ENCODE measurements at regions not wholly inside any gene's neighbourhood (a gene's known extent, or its start where the extent isn't known, plus 50 kb on each side); places are given as distances from the start of the nearest gene placed in this dataset.

DNA sequence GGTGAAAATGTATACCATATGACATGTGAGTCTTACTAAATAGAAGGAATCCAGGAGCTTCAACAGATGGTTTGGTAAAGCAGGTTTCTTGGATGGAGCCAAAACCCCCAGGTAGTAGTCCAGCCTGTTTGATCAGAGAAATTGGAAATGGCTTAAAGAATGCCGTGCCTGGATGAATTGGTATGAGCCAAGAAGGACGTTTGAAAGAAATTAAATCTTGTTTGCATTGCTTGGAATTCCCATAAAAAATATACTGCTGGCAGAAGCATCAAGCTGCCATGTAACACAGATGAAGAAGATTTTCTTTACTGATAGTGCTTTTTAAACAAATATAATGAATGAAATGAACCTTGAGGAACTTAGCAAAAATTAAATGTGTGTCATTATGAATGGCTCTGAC, 176.3 kb downstream of the NPR3 start (continued):
- no peak for TF ChIP-seq ZNF114 (CRISPR knock-in tag; IDR thresholded peaks at IDR 0.05)
- TF ChIP-seq, protein P1, sequence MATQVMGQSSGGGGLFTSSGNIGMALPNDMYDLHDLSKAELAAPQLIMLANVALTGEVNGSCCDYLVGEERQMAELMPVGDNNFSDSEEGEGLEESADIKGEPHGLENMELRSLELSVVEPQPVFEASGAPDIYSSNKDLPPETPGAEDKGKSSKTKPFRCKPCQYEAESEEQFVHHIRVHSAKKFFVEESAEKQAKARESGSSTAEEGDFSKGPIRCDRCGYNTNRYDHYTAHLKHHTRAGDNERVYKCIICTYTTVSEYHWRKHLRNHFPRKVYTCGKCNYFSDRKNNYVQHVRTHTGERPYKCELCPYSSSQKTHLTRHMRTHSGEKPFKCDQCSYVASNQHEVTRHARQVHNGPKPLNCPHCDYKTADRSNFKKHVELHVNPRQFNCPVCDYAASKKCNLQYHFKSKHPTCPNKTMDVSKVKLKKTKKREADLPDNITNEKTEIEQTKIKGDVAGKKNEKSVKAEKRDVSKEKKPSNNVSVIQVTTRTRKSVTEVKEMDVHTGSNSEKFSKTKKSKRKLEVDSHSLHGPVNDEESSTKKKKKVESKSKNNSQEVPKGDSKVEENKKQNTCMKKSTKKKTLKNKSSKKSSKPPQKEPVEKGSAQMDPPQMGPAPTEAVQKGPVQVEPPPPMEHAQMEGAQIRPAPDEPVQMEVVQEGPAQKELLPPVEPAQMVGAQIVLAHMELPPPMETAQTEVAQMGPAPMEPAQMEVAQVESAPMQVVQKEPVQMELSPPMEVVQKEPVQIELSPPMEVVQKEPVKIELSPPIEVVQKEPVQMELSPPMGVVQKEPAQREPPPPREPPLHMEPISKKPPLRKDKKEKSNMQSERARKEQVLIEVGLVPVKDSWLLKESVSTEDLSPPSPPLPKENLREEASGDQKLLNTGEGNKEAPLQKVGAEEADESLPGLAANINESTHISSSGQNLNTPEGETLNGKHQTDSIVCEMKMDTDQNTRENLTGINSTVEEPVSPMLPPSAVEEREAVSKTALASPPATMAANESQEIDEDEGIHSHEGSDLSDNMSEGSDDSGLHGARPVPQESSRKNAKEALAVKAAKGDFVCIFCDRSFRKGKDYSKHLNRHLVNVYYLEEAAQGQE (IDR thresholded peaks at IDR 0.05; ENCODE audit: unreplicated experiment), result no peak
- TF ChIP-seq CREB1 (CRISPR knock-in tag; IDR thresholded peaks at IDR 0.05; ENCODE audit: low read depth), result no peak
- no peak for TF ChIP-seq STAT1 (IDR thresholded peaks at IDR 0.05; ENCODE audit: unreplicated experiment)
- no peak for TF ChIP-seq EZH2 (IDR thresholded peaks at IDR 0.05; ENCODE audit: low read depth, unreplicated experiment)
- TF ChIP-seq EZH2phosphoT487 (IDR thresholded peaks at IDR 0.05; ENCODE audit: unreplicated experiment), result no peak

DNA sequence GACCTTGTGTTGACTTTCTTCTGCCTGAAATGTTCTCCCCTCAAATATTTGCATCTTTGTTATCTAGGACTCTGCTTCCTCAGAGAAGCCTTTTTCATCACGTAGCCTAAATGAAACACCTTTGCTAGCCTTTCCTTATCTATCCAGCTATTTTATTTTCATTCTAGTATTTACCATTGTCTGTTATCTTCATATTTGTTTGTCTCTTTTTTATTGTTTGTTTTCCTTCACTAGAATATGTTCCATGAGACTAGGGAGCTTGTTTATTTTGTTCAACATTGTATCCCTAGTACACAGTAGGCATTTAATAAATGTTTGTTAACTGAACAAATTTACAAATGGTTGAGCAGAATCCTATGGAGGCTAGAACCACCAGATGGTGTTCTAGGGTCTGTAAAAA, 178.0 kb downstream of the NPR3 start:
- peaks cover 2% of the 10 kb centered on the region for H3K27me3 Mint-ChIP-seq (ENCODE audit: insufficient read depth, low read depth, poor library complexity)
- Histone ChIP-seq H3F3A (replicated peaks; ENCODE audit: low read depth) (no peaks in the 10 kb centered on the region), H3K9me2 (ENCODE audit: insufficient read depth) (peaks cover 10% of the 10 kb centered on the region; the same call in 1 of the 2 replicates), H3K36me3 (ENCODE audit: insufficient read depth) (no peaks in the 10 kb centered on the region), H3K4me3 (no peak overlapping the region), H3K27ac (ENCODE audit: low read depth) (no peak overlapping the region), H3K27me3 (ENCODE audit: insufficient read depth) (no peaks in the 10 kb centered on the region), H3K4me1 (ENCODE audit: insufficient read depth) (no peaks in the 10 kb centered on the region), H3K4me2 (no peak overlapping the region), H2AFZ (no peak overlapping the region), H4K20me1 (replicated peaks; ENCODE audit: insufficient read depth) (no peaks in the 10 kb centered on the region), H3K79me2 (replicated peaks; ENCODE audit: insufficient read depth) (no peaks in the 10 kb centered on the region)
- DNase-seq (ENCODE audit: low spot score), result no peak
- no peaks in the 10 kb centered on the region for H3K4me1 Mint-ChIP-seq
- H3K36me3 Mint-ChIP-seq (ENCODE audit: low read depth), result 0 out of 3 replicates have a peak, but pooled peaks cover under 1% of the 10 kb centered on the region
- H3K4me3 Mint-ChIP-seq, result no peak overlapping the region
- peaks cover 6% of the 10 kb centered on the region; the same call in 2 of the 3 replicates for H3K9me3 Mint-ChIP-seq
- no peak overlapping the region for H3K27ac Mint-ChIP-seq
- no peak for ATAC-seq
- no peak for TF ChIP-seq ZNF331 (CRISPR knock-in tag; IDR thresholded peaks at IDR 0.05; ENCODE audit: low read depth)
- TF ChIP-seq, protein P1 (IDR thresholded peaks at IDR 0.05; ENCODE audit: unreplicated experiment), result no peak
- no peak for TF ChIP-seq STAT1 (IDR thresholded peaks at IDR 0.05; ENCODE audit: unreplicated experiment)
- TF ChIP-seq, protein P2, sequence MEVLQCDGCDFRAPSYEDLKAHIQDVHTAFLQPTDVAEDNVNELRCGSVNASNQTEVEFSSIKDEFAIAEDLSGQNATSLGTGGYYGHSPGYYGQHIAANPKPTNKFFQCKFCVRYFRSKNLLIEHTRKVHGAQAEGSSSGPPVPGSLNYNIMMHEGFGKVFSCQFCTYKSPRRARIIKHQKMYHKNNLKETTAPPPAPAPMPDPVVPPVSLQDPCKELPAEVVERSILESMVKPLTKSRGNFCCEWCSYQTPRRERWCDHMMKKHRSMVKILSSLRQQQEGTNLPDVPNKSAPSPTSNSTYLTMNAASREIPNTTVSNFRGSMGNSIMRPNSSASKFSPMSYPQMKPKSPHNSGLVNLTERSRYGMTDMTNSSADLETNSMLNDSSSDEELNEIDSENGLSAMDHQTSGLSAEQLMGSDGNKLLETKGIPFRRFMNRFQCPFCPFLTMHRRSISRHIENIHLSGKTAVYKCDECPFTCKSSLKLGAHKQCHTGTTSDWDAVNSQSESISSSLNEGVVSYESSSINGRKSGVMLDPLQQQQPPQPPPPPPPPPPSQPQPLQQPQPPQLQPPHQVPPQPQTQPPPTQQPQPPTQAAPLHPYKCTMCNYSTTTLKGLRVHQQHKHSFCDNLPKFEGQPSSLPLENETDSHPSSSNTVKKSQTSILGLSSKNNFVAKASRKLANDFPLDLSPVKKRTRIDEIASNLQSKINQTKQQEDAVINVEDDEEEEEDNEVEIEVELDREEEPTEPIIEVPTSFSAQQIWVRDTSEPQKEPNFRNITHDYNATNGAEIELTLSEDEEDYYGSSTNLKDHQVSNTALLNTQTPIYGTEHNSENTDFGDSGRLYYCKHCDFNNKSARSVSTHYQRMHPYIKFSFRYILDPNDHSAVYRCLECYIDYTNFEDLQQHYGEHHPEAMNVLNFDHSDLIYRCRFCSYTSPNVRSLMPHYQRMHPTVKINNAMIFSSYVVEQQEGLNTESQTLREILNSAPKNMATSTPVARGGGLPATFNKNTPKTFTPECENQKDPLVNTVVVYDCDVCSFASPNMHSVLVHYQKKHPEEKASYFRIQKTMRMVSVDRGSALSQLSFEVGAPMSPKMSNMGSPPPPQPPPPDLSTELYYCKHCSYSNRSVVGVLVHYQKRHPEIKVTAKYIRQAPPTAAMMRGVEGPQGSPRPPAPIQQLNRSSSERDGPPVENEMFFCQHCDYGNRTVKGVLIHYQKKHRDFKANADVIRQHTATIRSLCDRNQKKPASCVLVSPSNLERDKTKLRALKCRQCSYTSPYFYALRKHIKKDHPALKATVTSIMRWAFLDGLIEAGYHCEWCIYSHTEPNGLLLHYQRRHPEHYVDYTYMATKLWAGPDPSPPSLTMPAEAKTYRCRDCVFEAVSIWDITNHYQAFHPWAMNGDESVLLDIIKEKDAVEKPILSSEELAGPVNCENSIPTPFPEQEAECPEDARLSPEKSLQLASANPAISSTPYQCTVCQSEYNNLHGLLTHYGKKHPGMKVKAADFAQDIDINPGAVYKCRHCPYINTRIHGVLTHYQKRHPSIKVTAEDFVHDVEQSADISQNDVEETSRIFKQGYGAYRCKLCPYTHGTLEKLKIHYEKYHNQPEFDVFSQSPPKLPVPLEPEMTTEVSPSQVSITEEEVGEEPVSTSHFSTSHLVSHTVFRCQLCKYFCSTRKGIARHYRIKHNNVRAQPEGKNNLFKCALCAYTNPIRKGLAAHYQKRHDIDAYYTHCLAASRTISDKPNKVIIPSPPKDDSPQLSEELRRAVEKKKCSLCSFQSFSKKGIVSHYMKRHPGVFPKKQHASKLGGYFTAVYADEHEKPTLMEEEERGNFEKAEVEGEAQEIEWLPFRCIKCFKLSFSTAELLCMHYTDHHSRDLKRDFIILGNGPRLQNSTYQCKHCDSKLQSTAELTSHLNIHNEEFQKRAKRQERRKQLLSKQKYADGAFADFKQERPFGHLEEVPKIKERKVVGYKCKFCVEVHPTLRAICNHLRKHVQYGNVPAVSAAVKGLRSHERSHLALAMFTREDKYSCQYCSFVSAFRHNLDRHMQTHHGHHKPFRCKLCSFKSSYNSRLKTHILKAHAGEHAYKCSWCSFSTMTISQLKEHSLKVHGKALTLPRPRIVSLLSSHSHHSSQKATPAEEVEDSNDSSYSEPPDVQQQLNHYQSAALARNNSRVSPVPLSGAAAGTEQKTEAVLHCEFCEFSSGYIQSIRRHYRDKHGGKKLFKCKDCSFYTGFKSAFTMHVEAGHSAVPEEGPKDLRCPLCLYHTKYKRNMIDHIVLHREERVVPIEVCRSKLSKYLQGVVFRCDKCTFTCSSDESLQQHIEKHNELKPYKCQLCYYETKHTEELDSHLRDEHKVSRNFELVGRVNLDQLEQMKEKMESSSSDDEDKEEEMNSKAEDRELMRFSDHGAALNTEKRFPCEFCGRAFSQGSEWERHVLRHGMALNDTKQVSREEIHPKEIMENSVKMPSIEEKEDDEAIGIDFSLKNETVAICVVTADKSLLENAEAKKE (CRISPR knock-in tag; IDR thresholded peaks at IDR 0.05), result no peak
- no peak for TF ChIP-seq EZH2phosphoT487 (IDR thresholded peaks at IDR 0.05; ENCODE audit: unreplicated experiment)
- no peak for TF ChIP-seq CREB1 (CRISPR knock-in tag; IDR thresholded peaks at IDR 0.05; ENCODE audit: low read depth)
- TF ChIP-seq POLR2AphosphoS5 (IDR thresholded peaks at IDR 0.05; ENCODE audit: low read depth), result no peak
- TF ChIP-seq EZH2 (IDR thresholded peaks at IDR 0.05; ENCODE audit: low read depth, unreplicated experiment), result no peak

Measured in GM23338 (cell line).